GM21786 (cell line): ENCODE measurements at regions not wholly inside any gene's neighbourhood (a gene's known extent, or its start where the extent isn't known, plus 50 kb on each side); places are given as distances from the start of the nearest gene placed in this dataset.
A peak's percentile ranks its signal among the peaks of the same experiment; 100 is the strongest.

Experiments used
- ATAC-seq: cut with Tn5 transposase; IDR thresholded peaks from one replicate; pipeline ENCODE4 v1.9.1; 2021; ENCODE audit not compliant: unreplicated experiment

DNA sequence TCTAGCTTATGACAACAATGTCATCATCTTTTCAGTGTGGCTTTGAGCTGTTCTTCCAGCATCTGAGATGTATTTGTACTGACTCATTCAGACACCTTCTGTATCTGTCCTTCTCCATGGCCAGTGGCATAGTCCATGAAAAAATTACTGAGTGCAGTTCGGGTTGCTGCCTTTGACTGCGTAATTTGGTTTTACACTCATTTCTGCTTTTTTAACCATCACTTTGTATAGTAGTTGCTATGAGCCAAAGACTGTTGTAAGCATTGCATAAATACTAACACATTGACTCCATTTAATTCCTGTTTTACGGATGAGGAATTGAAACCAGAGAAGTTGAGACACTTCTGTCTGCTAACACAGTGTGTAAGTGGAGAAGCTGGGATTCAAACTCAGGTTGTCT, 190.7 kb upstream of the MID1 start:
- ATAC-seq: no peak

DNA sequence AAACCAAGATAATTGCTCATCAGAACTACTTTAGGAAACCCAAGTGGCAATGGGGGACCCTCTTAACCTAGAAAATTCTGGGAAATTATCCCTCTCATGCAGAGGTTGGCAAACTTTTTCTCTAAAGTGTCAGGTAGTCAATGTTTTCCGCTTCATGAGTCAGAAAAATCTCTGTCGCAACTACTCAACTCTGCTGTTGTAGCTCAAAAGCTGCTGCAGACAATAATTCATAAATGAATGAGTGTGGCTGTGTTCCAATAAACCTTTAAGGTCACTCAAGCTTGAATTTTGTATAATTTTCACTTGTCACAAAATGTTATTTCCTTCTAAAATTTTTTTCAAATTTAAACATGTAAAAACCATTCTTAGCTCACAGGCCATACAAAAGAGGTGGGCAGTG, 193.4 kb upstream of the MID1 start:
- no peak for ATAC-seq

DNA sequence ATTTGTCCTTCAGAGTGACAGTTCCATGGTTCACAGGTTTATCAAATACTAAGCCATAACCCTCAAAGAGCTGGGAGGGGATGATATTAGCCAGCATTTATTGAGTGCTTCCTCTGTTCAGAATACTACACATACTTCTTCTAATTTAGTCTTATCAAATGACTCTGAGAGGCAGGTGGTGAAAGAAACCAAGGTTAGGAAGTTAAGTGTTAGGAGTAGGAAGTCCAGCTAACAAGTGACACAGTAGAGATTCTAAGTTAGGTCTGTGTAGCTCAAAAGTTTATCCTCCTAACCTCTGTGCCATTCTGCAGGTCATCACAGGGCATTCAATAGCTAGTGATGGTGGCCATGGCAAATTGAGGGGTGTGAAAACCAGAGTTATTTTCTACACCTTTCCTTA, 198.3 kb upstream of the MID1 start:
- ATAC-seq: no peak

DNA sequence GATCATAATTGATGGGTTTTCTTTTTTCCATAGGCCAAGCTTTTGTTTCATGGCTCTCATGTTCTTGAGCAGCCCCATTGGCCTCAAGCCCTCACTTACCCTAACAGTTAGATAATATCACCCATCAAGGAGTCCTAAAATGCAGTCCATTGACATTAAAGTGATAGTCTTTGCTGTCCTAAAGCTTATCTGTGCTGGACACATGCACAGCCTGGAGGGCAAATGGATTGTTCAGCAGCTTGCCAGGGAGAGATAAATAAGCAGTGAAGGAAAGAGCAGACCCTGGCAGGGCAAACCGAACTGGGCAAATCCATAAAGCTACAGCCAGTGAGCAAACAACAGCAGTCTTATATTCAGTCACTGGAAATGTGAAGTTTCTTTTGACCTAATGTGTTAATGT, 199.6 kb upstream of the MID1 start:
- ATAC-seq: no peak

DNA sequence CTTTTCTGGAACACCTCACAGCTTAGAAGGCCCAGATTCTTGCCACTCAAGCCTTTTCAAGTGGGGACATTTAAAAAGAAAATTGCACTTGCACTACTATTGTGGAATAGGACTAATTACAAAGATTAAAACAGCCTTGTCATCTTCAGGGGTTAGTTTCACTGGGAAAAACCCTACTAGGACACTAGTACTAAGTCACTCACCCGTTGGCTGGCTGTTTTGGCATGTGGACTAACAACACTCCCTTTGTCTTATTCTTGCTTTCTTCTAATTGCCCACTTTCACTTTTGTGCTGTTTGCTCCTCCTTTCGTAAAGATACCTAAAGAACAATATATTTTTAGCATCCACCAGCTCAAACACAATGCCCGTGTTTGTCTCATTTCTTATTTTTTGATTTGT, 200.9 kb upstream of the MID1 start:
- peak; percentile 71 for ATAC-seq

DNA sequence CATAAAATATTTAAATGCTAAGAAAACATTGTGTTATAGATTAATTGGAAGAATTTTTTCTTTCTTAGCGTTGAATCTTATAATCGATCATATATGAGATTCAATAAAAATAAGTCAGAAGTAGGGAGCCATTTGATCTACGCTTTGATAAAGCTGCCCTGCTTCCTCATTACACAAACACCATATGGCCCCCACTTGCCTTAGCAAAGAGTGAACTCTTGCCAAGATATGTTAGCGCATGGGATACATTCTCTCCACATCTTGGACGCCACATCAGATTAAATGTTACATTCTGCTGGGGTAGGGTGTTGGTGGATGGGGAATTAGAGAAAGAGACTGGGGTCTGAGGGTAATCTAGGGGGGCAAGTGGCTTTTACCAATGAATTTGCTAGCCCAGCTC, 207.7 kb upstream of the MID1 start:
- no peak for ATAC-seq

DNA sequence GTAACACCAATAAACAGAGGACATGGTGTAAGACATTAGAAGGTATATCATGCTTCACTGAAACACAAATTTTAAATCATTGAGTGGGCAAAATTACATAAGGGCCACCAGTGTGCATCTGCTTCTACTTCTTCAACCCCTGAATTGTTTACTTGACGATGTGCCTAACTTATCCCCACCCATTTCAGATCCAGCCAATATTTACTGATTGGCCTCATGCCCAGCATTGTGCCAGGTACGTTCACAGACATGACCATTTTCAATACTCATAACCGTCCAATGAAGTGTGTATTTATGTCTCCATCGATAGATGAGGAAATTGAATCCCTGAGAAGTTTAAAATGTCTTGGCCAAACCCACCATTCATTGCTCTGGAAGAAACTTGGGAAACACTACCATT, 208.3 kb upstream of the MID1 start:
- no peak for ATAC-seq

DNA sequence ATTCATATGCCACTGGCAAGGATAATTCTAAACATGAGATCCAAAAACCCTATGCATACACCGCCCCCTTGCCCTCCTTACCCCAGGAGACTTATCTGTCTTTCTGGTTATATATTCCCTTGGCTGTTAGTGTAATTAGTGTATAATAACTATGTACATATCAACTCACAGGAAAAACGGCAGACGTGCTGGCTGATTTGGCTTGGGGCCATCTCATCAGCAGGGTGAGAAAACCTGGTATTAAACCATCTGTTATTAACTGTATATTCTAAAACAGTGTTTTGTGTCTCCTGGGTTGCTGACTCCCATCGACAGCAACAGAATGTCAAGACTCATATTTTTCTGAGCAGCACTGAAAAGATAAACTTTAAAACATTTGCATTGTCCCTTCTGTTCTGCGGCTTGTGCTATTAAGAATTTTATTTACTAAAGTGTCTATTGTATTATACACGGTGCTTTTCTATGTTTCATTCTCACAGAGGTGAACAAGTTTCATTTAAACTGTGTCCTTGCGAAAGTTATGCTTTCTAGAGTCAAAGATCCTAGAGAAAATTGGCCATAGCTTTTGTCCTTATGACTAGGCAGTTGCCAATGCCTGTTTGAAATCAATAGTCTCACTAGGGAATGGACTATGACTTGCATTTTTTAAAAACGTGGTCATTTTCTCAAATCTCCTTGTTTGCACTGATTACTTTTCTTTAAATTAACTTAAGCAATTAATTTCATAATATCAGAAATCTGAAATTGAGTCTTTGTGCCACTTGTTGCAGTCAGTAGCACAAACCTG, 211.5 kb upstream of the MID1 start:
- ATAC-seq: no peak

DNA sequence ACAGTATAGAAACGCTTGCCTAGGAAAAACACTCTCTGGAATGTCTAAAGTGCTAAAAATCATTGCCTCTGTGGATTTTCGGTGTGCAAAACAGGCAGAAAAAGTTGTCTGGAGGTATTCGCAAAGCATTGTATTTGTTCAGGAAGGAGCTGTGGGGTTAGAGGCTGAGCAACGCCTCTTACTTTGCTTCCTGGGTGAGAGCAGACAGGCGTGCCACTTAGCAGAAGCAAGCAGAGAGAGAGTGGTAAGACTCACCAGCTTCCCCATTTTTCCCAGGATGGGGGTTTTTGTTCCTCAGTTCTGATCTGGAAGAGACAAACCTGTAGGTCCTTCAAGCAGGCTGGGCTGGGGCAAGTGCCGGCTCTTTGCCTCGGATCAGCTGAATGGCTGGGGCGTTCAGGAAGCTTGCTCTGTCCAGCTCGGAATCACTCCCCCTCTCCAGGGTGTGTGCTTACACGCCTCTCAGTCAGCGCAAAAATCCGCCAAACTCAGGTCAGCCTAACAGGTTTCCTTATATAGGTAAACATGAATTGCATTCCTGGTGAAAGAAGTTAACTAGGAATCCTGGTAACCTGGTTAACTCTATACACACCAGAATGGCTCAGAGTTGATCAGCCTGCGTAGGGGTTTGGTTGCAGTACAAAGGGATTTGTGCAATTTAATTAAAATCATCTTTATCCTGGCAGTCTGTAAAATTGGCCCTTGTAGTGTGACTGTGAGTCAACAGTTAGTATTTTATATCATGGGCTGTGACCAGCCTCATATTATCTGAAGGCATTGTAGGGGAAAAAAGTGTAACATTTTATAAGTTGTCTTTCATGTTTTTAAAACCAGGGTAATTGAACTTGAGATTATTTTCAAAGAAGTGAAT, 213.1 kb upstream of the MID1 start:
- ATAC-seq: no peak

DNA sequence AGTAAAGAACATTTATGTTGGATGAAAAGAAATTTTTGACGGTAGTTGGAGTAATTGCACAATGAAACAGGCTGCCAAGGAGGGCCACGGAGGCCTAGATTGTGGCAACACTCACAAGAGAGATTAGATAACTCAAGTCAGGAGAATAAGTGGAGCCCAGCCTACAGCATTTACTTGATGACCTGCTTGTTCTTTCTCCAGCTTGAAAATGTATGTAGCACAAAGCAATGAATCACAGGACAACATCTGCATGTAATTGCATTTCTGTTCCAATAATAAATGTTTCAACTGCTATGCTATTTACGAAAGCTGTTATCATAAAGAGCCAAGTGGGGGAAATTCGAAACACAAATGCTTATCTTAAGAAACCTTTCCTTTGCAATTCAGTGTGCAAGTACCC, 221.2 kb upstream of the MID1 start:
- ATAC-seq: no peak

DNA sequence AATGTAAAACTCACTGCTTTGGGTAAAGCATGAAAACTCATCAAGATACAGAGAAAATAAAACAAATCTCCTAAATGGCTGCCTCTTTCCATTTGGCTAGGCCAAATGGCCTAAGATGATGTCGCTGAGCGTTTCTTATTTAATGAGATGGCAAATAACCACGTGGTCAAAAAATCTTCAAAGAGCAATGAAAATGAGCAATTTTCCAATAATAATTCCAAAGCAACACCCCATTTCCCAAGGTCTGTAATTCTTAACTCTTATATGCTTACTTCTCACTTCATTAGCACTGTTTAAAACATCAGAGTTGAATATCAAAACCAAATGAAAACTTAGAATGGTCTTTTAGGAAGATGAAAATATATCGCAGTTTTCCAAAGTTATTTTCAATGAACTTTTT, 222.3 kb upstream of the MID1 start:
- no peak for ATAC-seq

DNA sequence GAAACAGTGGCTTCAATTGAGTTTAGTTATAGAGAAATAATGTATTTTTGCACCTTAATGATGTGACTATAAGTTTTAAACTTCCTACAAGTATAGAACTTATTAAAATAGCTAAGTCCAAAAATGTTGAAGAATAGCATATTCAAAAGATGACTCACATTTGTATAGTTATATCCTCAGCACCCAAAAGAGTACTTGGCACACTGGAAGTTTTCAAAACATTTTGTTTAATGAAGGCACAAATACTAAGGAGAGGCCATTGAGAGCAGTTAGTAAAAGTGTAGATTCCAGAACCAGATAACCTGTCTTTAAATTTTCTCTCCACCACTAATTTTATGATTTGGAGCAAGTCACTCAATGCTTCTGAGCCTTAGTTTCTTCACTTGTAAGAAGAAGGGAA, 226.9 kb upstream of the MID1 start:
- no peak for ATAC-seq

DNA sequence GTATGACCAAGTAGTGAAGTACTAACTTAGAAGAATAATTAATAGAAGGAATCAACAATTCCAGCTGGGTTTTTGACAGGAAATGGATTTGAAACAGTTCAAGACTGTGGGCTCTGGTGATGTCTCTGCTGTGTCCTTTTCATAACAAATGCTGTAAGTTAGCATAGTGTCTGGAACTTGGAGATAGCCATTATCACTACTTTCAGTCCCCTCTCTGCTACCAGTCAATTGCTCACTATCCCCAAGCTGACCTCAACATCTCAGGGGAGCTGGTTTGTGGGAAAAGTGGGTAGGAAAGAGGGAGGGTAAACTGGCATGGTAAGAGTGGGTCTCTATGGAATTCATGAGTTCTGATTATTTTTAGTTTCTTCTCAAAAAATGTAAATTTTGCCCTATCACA, 231.4 kb upstream of the MID1 start:
- ATAC-seq: no peak

DNA sequence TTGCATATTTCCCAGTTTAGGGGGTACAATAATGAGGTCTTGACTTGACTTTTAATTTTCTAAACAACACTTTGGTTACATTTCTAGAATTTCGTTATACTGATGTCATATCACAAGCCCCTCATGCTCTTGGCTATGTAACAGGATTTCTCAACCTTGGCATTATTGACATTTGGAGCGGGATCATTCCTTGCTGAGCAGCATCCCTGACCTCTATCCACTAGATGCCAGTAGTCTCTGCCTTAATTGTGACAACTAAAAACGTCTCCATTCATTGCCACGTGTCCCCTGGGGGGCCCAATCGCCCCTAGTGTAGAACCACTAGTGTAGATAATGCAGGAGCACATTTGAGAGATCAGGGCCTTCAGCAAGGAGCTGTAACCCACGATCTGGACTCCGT, 234.2 kb upstream of the MID1 start:
- no peak for ATAC-seq

DNA sequence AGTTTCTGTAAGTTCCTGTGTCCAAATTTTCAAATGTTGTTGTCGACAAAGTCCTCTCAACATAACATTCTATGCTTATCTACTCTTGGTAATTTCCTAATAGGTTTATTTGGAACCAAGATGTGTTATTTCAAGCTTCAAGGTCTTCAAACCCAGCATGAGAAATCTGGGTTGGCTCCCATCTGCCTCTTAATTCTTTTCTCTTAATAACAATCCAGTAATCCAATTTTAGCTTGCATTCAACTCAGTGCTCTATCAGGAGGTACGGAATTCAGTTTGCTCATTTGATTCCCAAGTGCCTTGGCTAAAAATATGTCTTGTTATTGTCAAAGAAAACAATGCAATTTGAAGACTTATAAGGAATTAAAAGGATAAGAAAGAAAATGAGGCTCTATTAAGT, 235.5 kb upstream of the MID1 start:
- ATAC-seq: no peak

DNA sequence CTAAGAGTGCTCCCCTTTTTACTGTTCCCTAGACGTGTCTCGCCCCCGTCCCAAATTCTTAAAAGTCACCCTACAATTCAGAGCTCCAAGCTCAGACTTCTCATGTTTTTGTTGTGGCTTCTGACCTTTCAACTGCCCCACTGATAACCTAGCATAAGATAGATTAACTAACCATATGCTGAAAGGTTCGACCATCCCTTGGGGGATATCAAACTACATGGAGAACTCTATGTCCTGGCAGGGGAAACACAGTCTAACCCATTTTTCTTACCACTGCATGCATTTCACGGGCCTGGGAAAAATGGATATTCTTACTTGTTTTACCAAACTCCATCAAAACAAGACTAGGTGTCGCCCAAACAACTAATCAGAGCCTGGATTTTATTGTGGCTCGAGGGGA, 236.4 kb upstream of the MID1 start:
- no peak for ATAC-seq

DNA sequence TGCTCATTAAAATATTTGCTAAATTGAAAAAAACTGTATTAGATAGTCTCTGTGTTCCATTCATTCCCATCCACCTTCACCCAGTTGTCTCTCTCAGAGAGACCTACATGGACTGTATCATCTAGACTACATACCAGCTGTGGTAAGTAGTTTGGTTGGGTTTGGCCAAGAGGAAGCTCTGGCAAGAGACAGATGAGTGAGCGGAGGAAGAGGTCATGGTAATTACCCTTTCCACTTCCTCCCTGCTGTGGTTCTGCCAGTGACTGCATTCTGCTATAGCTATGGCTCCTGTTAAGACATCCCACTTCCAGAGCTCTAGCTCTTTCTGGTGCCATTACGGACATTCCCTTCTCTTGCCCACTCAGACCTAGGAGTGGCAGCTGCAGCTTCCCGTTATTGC, 239.0 kb upstream of the MID1 start:
- no peak for ATAC-seq

DNA sequence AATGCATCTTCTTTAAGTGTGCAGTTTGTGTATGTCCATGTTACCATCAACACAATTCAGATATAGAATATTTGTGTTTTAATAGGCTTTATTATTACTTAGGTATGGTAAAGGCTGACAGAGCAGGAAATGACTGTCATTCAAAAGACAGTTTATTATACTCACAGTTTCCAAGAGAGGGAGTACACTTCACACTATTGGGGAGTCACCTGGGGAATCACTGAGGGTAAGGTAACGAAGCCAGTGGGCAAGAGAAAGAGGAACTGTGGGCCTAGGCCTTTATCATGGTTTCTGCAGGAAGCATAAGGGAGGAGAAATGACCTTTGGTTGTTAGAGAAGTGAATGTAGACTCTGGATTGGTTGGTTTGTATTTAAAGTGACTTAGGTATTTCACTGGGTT, 235.1 kb upstream of the HCCS start:
- peak; percentile 83 for ATAC-seq

DNA sequence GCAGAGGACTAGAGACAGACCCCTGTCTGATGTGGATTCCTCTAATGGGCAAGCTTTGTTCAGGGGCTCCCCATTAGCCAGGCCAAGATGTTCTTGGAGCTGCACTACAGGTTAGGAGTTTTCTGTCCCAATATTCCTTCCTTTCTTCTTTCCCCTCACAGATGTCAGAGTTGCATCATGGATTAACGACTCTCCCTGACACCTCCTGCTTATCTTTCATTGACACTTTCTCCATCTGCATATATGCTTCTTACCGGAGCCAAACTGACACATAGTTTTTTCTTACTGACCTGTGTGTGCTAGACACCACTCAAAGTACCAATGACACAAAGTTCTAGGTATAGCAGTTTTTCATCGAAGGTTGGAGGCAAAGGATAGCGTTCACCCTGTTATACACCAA, 228.6 kb upstream of the HCCS start:
- no peak for ATAC-seq

DNA sequence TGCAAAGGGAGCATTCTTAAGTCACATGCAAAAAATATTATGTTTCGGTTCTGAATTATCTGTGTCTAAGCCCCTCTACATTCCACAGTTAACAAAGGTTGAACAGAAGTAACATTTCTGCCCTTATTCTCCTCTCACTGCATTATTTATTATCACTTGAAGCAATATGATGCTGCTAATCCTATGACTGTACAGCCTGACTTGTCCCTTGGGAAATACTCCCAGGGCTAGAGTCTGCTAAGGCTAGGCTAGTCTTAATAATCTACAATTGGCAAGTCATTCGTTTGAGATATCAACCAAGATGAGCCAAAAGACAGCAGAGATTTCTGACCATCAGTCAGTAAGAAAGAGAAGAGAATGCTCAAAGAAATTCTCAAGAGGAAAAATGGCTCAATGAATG, 226.9 kb upstream of the HCCS start:
- no peak for ATAC-seq

DNA sequence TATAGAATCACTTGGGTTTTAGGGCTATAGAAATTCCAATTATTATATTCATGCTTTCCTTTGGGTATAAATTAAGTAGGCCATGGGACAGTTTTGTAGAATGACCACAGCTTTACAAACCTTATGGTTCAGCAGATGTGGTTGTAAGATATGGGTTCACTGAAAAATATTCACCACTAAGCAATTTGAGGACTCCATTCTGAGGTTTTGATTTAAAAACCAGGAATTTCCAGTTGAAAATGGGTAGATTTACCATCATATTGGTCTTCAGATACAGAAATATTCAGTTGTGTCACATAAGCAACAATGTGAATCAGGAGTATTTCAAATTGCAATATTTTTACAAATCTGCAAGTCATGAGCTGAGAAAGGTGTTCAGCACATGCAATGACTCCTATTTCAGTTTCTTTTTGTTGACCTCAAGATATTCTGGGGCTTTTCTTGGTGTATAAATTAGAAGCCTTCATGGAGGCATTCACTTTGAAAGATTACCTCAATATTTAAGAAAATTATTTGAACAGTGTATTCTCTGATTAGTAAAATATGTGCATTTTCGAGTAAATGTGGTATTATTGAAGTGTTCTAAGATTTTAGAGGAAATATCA, 218.4 kb upstream of the HCCS start:
- no peak for ATAC-seq

DNA sequence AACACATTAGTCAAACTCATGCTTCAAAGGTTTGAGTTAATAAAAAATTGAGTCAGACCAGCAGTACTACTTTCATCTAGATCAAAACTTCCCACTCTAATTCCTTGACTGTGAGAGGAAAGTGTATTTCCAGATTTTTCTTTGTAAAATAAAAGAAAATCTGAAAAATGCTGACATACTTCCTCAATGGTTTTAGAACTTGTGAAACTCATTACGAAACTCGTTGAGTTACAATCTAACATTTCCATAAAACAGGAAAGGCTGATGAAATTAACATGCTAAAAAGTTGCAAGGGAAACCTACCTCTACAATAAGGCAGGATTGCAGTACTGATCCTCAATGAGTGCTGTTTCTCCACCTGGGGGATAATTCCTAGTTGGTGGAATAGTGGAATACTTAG, 217.8 kb upstream of the HCCS start:
- no peak for ATAC-seq
